Sigmoid colon (tissue), 6 donors: ENCODE measurements at regions not wholly inside any gene's neighbourhood (a gene's known extent, or its start where the extent isn't known, plus 50 kb on each side); places are given as distances from the start of the nearest gene placed in this dataset.

ENCODE experiments used
- DNase-seq: peaks from one replicate; pipeline ENCODE4 v3.0.0-alpha.2; 2019
- H3K27ac ChIP-seq, 4 donors: fragments of 200-600 bp; sonication (generic); one replicate each; pipeline ENCODE4 v1.5.1; 2016 to 2019; ENCODE audit warnings: mild to moderate bottlenecking in 1 of 4
- H3K27me3 ChIP-seq, 3 donors: fragments of 200-600 bp; sonication (generic); one replicate each; pipeline ENCODE4 v1.5.1; 2019; ENCODE audit warnings: mild to moderate bottlenecking in 1 of 3
- H3K36me3 ChIP-seq, 4 donors: fragments of 200-600 bp; sonication (generic); one replicate each; pipeline ENCODE4 v1.5.1; 2016 to 2019
- H3K4me1 ChIP-seq, 4 donors: fragments of 200-600 bp; sonication (generic); one replicate each; pipeline ENCODE4 v1.5.1; 2017 to 2019
- H3K4me3 ChIP-seq, 4 donors: fragments of 200-600 bp; sonication (generic); one replicate each; pipeline ENCODE4 v1.5.1; 2017 to 2019; ENCODE audit warnings: mild to moderate bottlenecking in 2 of 4, moderate library complexity in 1 of 4
- H3K9me3 ChIP-seq, 4 donors: fragments of 200-600 bp in 3 of 4; sonication (generic) in 3 of 4; one replicate each; pipeline versions ENCODE4 v1.5.1 to v1.6.1; 2013 to 2019
- CTCF ChIP-seq, 4 experiments: fragments of 450-650 bp in 3 of 4; fragments of 200-600 bp in 1 of 4; IDR thresholded peaks; one replicate each; pipeline ENCODE4 v1.5.1; 2016 to 2019; ENCODE audit warnings: antibody characterized with exemption in 4 of 4, mild to moderate bottlenecking in 3 of 4, moderate library complexity in 2 of 4
- EP300 ChIP-seq, 4 donors: sonication (generic); formaldehyde crosslinking; IDR thresholded peaks; one replicate each; pipeline ENCODE4 v1.6.1; 2017; ENCODE audit warnings: antibody characterized with exemption in 4 of 4
- POLR2A ChIP-seq, 2 donors: fragments of 450-650 bp; IDR thresholded peaks; one replicate each; pipeline ENCODE4 v1.6.1; 2016; ENCODE audit warnings: antibody characterized with exemption in 2 of 2, mild to moderate bottlenecking in 2 of 2, moderate library complexity in 2 of 2
- POLR2AphosphoS5 ChIP-seq, 4 donors: sonication (generic); formaldehyde crosslinking; IDR thresholded peaks; one replicate each; pipeline ENCODE4 v1.6.1; 2017; ENCODE audit warnings: antibody characterized with exemption in 4 of 4
- WGBS, 2 donors: extraction: QIAGEN DNeasy Blood & Tissue Kit; methylation state at CpG; one replicate each; pipeline ENCODE4 v1.1.7; 2013; 5-methylcytosine and 5-hydroxymethylcytosine counted together
- intact Hi-C: fragments of 100-400 bp; cut with DNase I; formaldehyde crosslinking; loops from one replicate; pipeline ENCODE4 v1.15.1; 2023
- donor health status: healthy with polysubstance abuse.
- donor health status: healthy.

GRCh38 chr14:98167705-98168104 lies 1104.3 kb downstream of the BCL11B start:
- no peak for TF ChIP-seq POLR2AphosphoS5 (IDR thresholded peaks at IDR 0.05)
- TF ChIP-seq CTCF (IDR thresholded peaks at IDR 0.05), result no peak
- no peak for TF ChIP-seq EP300 (IDR thresholded peaks at IDR 0.05)
- no peak for TF ChIP-seq POLR2A (IDR thresholded peaks at IDR 0.05)

GRCh38 chr14:98168211-98168985 lies 1103.6 kb downstream of the BCL11B start:
- H3K4me1 ChIP-seq, result no peaks in the 10 kb centered on the region
- intact Hi-C loops, result no loop called here
- TF ChIP-seq POLR2A (IDR thresholded peaks at IDR 0.05) (no peak), EP300 (IDR thresholded peaks at IDR 0.05) (no peak), CTCF (IDR thresholded peaks at IDR 0.05) (no peak), POLR2AphosphoS5 (IDR thresholded peaks at IDR 0.05) (no peak)
- no peak for DNase-seq
- 72 to 77% methylated on average over 5 of the region's 5 CpGs for WGBS, 2 donors
- H3K9me3 ChIP-seq, result no peaks in the 10 kb centered on the region
- H3K4me3 ChIP-seq, result no peak overlapping the region
- H3K27me3 ChIP-seq, result peaks cover 0 to 11% (median 2%) of the 10 kb centered on the region in 3 donors
- no peaks in the 10 kb centered on the region for H3K36me3 ChIP-seq
- no peak overlapping the region for H3K27ac ChIP-seq

More at GRCh38 chr14:98167705-98168104, 1104.3 kb downstream of the BCL11B start:
- Histone ChIP-seq H3K4me1 (no peaks in the 10 kb centered on the region), H3K27ac (no peak overlapping the region), H3K9me3 (no peaks in the 10 kb centered on the region), H3K27me3 (peaks cover 1 to 17% (median 5%) of the 10 kb centered on the region in 3 donors), H3K4me3 (no peak overlapping the region), H3K36me3 (no peaks in the 10 kb centered on the region)
- intact Hi-C loops, result no loop called here
- WGBS, 2 donors, result 61 to 67% methylated on average over 15 of the region's 15 CpGs
- no peak for DNase-seq

- intact Hi-C loops, result no loop called here
- no peaks in the 10 kb centered on the region for H3K36me3 ChIP-seq
- no peak for TF ChIP-seq POLR2AphosphoS5 (IDR thresholded peaks at IDR 0.05)
- no peak overlapping the region for H3K4me3 ChIP-seq
- H3K4me1 ChIP-seq, result no peaks in the 10 kb centered on the region
- peaks cover 0 to 4% (median 0%) of the 10 kb centered on the region in 3 donors for H3K27me3 ChIP-seq
- no peaks in the 10 kb centered on the region for H3K9me3 ChIP-seq
- no peak overlapping the region for H3K27ac ChIP-seq
- no peak for DNase-seq
These were observed 1102.8 kb downstream of the BCL11B start for GRCh38 chr14:98169170-98169587.

- TF ChIP-seq EP300 (IDR thresholded peaks at IDR 0.05), result no peak
- no peak for TF ChIP-seq POLR2AphosphoS5 (IDR thresholded peaks at IDR 0.05)
- TF ChIP-seq CTCF (IDR thresholded peaks at IDR 0.05), result no peak
- no peak for TF ChIP-seq POLR2A (IDR thresholded peaks at IDR 0.05)
- WGBS, 2 donors, result 49 to 51% methylated on average over 5 of the region's 5 CpGs
- H3K27me3 ChIP-seq, result peaks cover 0 to 4% (median 0%) of the 10 kb centered on the region in 3 donors
- no peak overlapping the region for H3K27ac ChIP-seq
- DNase-seq, result no peak
- intact Hi-C loops, result no loop called here
- H3K9me3 ChIP-seq, result peaks cover 0 to 3% (median 0%) of the 10 kb centered on the region in 4 donors
- no peaks in the 10 kb centered on the region for H3K4me1 ChIP-seq
- H3K36me3 ChIP-seq, result no peaks in the 10 kb centered on the region
- H3K4me3 ChIP-seq, result no peak overlapping the region
These were observed 1101.4 kb downstream of the BCL11B start for GRCh38 chr14:98170575-98170974.

GRCh38 chr14:98171654-98172053 lies 1100.3 kb downstream of the BCL11B start:
- 77 to 86% methylated on average over 3 of the region's 3 CpGs for WGBS, 2 donors
- H3K27ac ChIP-seq, result no peak overlapping the region
- H3K4me3 ChIP-seq, result no peak overlapping the region
- peaks cover 0 to 3% (median 0%) of the 10 kb centered on the region in 4 donors for H3K9me3 ChIP-seq
- TF ChIP-seq EP300 (IDR thresholded peaks at IDR 0.05) (no peak), POLR2A (IDR thresholded peaks at IDR 0.05) (no peak)
- no peak for DNase-seq
- intact Hi-C loops, result no loop called here
- H3K27me3 ChIP-seq, result peaks cover 0 to 4% (median 0%) of the 10 kb centered on the region in 3 donors
- H3K4me1 ChIP-seq, result no peaks in the 10 kb centered on the region
- no peaks in the 10 kb centered on the region for H3K36me3 ChIP-seq
